DMS79 (cell line): ENCODE measurements at regions not wholly inside any gene's neighbourhood (a gene's known extent, or its start where the extent isn't known, plus 50 kb on each side); places are given as distances from the start of the nearest gene placed in this dataset.

Experiments
- DNase-seq: peaks from one replicate; lab custom pipeline; 2025; lab: John Stamatoyannopoulos, UW

DNA sequence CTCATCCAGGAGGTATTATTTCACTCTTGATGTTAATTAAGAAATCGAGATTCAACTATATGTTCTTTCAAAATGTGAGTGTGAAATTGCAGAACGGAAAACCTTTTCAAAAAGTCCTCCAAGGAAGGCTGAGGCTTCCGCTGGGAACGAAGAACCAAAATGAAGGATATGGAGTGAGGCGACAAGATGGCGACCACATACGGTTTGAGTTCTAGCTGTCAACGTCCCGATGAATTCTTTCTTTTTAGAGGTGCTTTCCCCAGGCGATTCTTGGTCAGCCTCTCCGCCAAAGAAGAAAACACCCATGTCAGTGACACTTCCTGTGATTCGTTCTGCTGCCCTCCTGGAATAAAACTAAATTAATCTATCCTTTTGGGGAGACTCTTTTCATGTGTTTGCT, 78.3 kb upstream of the ADAMTS16 start:
- DNase-seq: no peak

GRCh38 chr5:5062525-5063302, 77.4 kb upstream of the ADAMTS16 start:
- no peak for DNase-seq

DNA sequence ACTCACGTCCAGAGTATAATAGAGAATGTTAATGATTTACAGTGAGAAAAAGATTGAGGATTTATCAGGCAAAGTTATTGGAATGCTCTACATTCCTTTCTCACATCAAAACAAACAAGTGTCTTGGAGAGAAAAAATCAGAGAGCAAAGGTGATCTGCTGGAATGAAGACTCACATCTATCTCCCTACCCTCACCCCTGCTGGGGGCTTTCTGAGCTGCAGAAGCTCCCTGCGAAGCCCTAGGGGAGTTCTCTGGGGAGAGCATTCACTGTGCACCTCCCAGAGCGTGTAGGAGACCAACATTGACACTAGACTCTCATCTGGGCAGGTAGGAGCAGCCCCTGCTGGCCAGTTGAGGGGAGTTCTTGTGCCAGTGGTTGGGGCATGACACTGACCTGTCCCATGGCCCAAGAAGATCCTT, 76.6 kb upstream of the ADAMTS16 start:
- no peak for DNase-seq

DNA sequence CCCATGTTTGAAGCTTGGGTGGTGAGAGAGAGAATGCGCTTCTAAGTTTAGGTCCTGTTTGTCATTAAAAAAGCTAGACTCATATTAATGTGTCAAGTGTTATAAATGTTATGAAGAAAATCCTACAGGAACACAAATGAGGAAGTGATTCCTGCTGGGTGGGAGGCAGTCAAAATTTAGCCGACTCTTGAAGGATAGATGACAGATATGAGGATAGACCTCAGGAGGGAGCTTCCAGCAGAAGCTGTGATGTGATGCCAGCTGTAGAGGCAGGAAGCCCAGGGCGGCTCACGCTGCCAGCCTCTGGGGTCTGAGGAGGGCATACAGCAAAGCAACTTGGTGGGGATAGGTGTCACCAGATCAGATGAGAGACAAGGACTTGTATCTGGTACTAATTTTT, 74.7 kb upstream of the ADAMTS16 start:
- no peak for DNase-seq

GRCh38 chr5:5066276-5067186, 73.6 kb upstream of the ADAMTS16 start:
- DNase-seq: no peak

- no peak for DNase-seq
Measured at GRCh38 chr5:5069851-5070250, 70.3 kb upstream of the ADAMTS16 start.

DNA sequence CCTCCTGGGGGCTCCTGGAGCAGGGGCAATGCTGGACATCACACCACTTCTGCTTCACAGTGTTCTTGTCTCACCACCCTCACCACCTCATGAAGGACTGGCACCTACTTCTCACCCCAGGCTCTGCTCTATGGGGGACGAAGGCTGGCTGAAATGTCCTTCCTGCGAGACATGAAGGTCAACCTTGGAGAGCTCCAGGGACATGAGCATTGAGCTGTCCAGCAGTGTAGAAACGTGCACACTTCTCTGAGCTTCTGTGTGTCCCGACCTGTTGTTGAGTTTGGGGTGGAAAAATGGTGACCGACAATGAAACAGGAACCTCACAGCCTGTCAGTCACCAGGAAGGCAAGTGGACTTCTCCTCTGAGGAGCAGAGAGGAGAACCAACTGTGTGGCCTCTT, 68.6 kb upstream of the ADAMTS16 start:
- DNase-seq: no peak

DNA sequence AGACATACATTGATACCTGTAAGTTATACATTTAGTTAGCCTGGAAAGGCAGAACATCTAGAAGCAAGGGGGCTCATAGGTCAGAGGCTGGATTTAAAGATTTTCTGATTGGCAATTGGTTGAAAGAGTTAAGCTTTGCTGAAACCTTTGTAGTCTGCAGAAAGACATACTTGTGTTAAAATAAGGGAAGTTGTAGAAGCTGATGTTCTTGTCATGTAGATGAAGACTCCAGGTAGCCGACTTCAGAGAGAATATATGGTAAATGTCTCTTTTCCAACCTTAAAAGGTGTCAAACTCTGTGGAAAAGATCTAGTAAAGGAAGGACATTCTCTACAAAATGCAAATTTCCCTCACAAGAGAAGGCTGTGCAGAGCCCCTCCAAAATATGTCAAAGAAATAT, 62.9 kb upstream of the ADAMTS16 start:
- DNase-seq: no peak

DNA sequence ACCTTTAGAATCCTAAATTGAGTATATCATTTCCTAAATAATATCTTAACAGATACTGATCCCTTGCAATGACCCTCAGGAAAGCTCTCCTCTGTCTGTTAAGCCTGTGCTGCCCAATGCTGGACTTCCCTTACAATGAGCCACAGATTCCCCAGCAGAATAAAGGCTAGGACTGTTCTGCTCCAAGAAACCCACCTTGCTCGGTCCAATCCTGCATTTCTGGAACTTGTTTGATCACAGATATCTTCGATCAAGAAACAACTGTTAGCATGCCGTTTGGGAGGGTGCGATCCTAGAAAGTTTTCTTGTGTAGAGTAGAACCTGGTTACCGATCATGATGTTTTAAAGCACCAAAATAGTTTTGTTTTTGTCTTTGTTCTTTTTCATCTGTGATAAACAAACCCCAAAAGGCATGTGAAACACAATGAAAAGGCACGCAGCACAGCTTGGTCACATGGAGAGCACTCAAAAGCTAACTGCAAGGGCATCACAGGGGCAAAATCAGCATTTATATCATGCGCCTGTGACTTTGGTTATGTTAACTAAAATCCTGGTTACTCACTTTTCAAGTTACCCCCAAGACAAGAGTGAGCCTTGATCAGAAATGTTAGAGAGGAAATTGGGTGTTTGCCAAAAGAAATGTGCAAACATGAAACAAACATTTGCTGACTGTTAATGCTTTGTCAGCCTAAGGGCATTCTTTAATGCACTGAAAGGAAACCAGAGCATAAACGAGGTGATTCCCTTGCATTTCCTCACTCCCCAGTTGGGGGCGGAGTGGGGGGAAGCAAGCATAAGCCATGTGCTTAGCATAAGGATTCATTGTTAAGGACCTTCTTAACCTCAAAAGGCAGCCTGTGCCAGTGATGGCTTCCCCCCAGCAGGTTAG, 61.9 kb upstream of the ADAMTS16 start:
- DNase-seq: no peak

DNA sequence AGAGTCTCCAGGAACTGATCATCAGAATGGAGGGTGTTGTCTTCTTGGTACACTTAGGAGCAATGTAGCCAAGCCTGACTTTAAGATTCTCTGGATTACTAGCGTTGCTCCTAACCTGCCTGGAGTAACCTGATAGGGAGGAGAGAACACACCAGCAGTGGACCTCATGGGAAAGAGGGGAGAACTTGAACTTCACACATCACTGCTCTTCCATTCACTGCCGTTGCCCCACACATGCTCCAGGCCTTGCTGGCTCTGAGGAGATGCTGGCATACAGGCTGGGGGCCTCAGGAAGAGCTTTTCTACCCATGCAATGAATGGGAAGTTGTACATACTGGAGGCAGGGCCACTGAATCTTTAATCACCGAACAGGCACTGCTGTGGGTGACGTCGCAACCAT, 60.3 kb upstream of the ADAMTS16 start:
- DNase-seq: no peak

- no peak for DNase-seq
Measured at GRCh38 chr5:5080790-5081189, 59.3 kb upstream of the ADAMTS16 start.

DNA sequence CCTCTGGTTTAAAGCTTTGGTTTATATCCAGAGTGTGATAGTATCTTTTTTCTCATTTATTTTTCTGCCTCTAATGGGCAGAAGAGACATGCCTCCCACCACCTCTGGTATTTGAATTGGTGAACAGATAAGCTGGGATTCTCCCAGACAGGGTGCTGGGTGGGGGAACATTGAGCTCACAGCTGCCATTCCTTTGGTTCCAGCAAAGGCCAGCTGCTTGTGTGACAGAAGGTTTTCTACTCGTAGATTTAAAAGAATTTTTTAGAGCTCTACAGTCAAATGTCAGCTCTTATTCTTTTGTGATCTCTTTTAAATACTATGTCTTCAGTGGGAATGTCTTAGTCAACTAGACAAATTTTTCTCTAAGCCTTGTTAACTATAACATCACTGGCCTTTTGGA, 54.7 kb upstream of the ADAMTS16 start:
- no peak for DNase-seq

DNA sequence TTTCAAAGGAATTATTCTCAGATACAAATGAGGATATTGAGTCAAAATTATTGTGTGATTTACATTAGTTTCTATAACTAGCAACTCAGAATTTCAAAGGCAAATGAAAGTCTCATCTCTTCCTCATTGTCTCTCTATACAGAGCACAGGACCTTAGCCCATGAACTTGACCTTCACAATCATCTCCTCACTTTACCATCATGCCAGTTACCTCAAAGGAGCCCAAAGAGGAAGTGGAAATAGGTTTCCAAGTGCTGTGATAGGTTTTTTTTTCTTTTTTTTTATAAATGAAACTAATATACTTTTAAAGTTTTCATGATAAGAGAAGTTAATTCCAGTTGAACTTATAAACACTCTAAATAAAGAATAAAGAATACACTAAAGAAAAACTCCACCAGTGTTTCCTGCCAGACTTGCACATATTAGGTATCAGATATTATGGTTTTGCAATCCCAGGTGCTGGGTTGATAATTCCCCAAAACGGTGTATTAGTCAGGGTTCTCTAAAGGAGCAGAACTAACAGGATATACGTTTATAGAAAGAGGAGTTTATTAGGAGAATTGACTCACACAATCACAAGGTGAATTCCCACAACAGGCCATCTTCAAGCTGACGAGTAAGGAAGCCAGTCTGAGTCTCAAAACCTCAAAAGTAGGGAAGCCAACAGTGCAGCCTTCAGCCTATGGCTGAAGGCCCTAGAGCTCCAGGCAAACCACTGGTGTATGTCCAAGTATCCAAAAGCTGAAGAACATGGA, 50.1 kb upstream of the ADAMTS16 start:
- no peak for DNase-seq
